ENCODE measurements at regions not wholly inside any gene's neighbourhood (a gene's known extent, or its start where the extent isn't known, plus 50 kb on each side); places are given as distances from the start of the nearest gene placed in this dataset.

DNA sequence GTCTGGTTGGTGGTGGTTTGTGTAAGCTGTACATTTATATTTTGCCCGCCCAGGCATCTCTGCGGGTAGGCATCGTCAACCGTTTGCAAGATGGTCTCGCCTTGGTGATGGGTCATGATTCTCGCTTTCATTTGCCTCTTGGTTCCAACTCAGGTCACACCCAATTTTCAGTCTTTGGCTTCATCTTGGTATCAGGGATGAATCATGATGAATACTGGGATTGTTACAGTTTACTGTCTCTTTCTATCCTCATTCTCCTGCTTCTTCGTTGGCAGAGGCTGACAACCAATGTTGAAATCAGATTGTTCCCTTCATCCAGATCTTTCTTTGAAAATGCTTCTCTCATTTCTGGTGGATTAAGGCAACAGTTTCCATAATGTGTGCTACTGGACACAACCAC is 129.7 kb upstream of the KAZN start:
- TF ChIP-seq TAF1 (CRISPR knock-in tag; IDR thresholded peaks at IDR 0.05) = no peak
- TF ChIP-seq ZSCAN29 (CRISPR knock-in tag; conservative IDR thresholded peaks at IDR 0.05) = no peak
- TF ChIP-seq, protein P1, sequence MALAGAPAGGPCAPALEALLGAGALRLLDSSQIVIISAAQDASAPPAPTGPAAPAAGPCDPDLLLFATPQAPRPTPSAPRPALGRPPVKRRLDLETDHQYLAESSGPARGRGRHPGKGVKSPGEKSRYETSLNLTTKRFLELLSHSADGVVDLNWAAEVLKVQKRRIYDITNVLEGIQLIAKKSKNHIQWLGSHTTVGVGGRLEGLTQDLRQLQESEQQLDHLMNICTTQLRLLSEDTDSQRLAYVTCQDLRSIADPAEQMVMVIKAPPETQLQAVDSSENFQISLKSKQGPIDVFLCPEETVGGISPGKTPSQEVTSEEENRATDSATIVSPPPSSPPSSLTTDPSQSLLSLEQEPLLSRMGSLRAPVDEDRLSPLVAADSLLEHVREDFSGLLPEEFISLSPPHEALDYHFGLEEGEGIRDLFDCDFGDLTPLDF (CRISPR knock-in tag; IDR thresholded peaks at IDR 0.05) = no peak
- no peak for TF ChIP-seq ZNF251 (CRISPR knock-in tag; IDR thresholded peaks at IDR 0.05)
- no peak for TF ChIP-seq GLI4 (CRISPR knock-in tag; IDR thresholded peaks at IDR 0.05; ENCODE audit: borderline replicate concordance)
- no peak for TF ChIP-seq ZNF792 (CRISPR knock-in tag; IDR thresholded peaks at IDR 0.05)
- TF ChIP-seq KLF16 (CRISPR knock-in tag; IDR thresholded peaks at IDR 0.05) = no peak
